HEK293 (cell line): ENCODE measurements at regions not wholly inside any gene's neighbourhood (a gene's known extent, or its start where the extent isn't known, plus 50 kb on each side); places are given as distances from the start of the nearest gene placed in this dataset.
A peak's percentile ranks its signal among the peaks of the same experiment; 100 is the strongest.

ENCODE experiments used
- CTCF ChIA-PET: fragments of 350-600 bp; formaldehyde crosslinking; extraction: SDS; loops from one replicate; lab custom pipeline; 2021; ENCODE audit warnings: antibody characterized with exemption; lab: Yijun Ruan, JAX
- POLR2A ChIA-PET: fragments of 300-600 bp; formaldehyde crosslinking; extraction: SDS; loops from one replicate; lab custom pipeline; 2020; ENCODE audit warnings: antibody characterized with exemption, inconsistent platforms; lab: Yijun Ruan, JAX
- H3K27ac ChIP-seq: fragments of 200-500 bp; sonication (Bioruptor generic); 2 replicates; pipeline ENCODE4 v1.5.1; 2014; ENCODE audit warnings: low read depth, low read length, control low read depth, inconsistent platforms; ENCODE audit errors: extremely low read depth
- H3K36me3 ChIP-seq, 2 experiments: fragments of 200-500 bp in 1 of 2; sonication (Bioruptor generic) in 1 of 2; 1 replicate in 1 of 2; 2 replicates in 1 of 2; pipeline ENCODE4 v1.5.1; 2014 to 2017; ENCODE audit warnings: inconsistent platforms in 2 of 2, low read length in 2 of 2; ENCODE audit not compliant: control insufficient read depth in 2 of 2, insufficient read depth in 1 of 2
- H3K4me1 ChIP-seq: fragments of 200-500 bp; sonication (Bioruptor generic); 2 replicates; pipeline ENCODE4 v1.5.1; 2014; ENCODE audit warnings: mild to moderate bottlenecking, low read length, inconsistent platforms; ENCODE audit not compliant: control insufficient read depth, insufficient read depth
- H3K4me3 ChIP-seq: 2 replicates; pipeline ENCODE4 v1.5.1; 2011; ENCODE audit warnings: low read depth, mild to moderate bottlenecking, control low read depth, low read length, moderate library complexity
- H3K9me3 ChIP-seq: fragments of 200-500 bp; sonication (Bioruptor generic); 2 replicates; pipeline ENCODE4 v1.5.1; 2014; ENCODE audit warnings: low read depth, low read length, inconsistent platforms; ENCODE audit not compliant: control insufficient read depth, insufficient read depth
- GFI1B ChIP-seq: fragments of 450-650 bp; formaldehyde crosslinking; IDR thresholded peaks from 2 replicates; pipeline ENCODE4 v1.5.1; 2016; ENCODE audit warnings: missing biosample characterization, missing genetic modification characterization
- GLI4 ChIP-seq: fragments of 450-650 bp; formaldehyde crosslinking; IDR thresholded peaks from 2 replicates; pipeline ENCODE4 v1.5.1; 2016; ENCODE audit warnings: missing biosample characterization, missing genetic modification characterization
- HOXC10 ChIP-seq: sonication (generic); formaldehyde crosslinking; IDR thresholded peaks from 2 replicates; pipeline ENCODE4 v1.8.1; 2023; ENCODE audit warnings: mild to moderate bottlenecking, missing genetic modification reagents
- KLF10 ChIP-seq: fragments of 450-650 bp; IDR thresholded peaks from 2 replicates; pipeline ENCODE4 v1.5.1; 2018; ENCODE audit warnings: missing biosample characterization, mild to moderate bottlenecking, missing genetic modification characterization
- KLF16 ChIP-seq: fragments of 450-650 bp; formaldehyde crosslinking; IDR thresholded peaks from 2 replicates; pipeline ENCODE4 v1.5.1; 2017; ENCODE audit warnings: missing biosample characterization, missing genetic modification characterization
- SALL2 ChIP-seq: fragments of 450-650 bp; formaldehyde crosslinking; IDR thresholded peaks from 2 replicates; pipeline ENCODE4 v1.5.0; 2017; ENCODE audit warnings: missing biosample characterization, mild to moderate bottlenecking, missing genetic modification characterization, borderline replicate concordance
- SCRT2 ChIP-seq: fragments of 450-650 bp; formaldehyde crosslinking; IDR thresholded peaks from 2 replicates; pipeline ENCODE4 v1.5.1; 2016; ENCODE audit warnings: missing biosample characterization, missing genetic modification characterization
- SETDB1 ChIP-seq: IDR thresholded peaks from one replicate; pipeline ENCODE4 v1.6.1; 2017; ENCODE audit warnings: mild to moderate bottlenecking, low read length, moderate library complexity, mixed read lengths; ENCODE audit not compliant: insufficient read length
- SP7 ChIP-seq: fragments of 450-650 bp; formaldehyde crosslinking; IDR thresholded peaks from 2 replicates; pipeline ENCODE4 v1.5.1; 2016; ENCODE audit warnings: missing biosample characterization, missing genetic modification characterization
- ZBTB10 ChIP-seq: fragments of 450-650 bp; formaldehyde crosslinking; IDR thresholded peaks from 2 replicates; pipeline ENCODE4 v1.5.1; 2016; ENCODE audit warnings: missing biosample characterization, missing genetic modification characterization
- ZBTB49 ChIP-seq: fragments of 450-650 bp; formaldehyde crosslinking; IDR thresholded peaks from 2 replicates; pipeline ENCODE4 v1.5.1; 2016; ENCODE audit warnings: missing biosample characterization, missing genetic modification characterization, low read depth
- ZFP69B ChIP-seq: fragments of 450-650 bp; formaldehyde crosslinking; IDR thresholded peaks from 2 replicates; pipeline ENCODE4 v1.5.1; 2016; ENCODE audit warnings: missing biosample characterization, missing genetic modification characterization
- ZNF18 ChIP-seq: fragments of 450-650 bp; formaldehyde crosslinking; IDR thresholded peaks from 2 replicates; pipeline ENCODE4 v1.5.1; 2016; ENCODE audit warnings: missing biosample characterization, missing genetic modification characterization
- ZNF184 ChIP-seq: fragments of 450-650 bp; IDR thresholded peaks from 2 replicates; pipeline ENCODE4 v1.5.1; 2018; ENCODE audit warnings: missing biosample characterization, mild to moderate bottlenecking, missing genetic modification characterization
- ZNF221 ChIP-seq: fragments of 450-650 bp; formaldehyde crosslinking; IDR thresholded peaks from 2 replicates; pipeline ENCODE4 v1.5.1; 2017; ENCODE audit warnings: missing biosample characterization, missing genetic modification characterization, borderline replicate concordance
- ZNF366 ChIP-seq: fragments of 450-650 bp; formaldehyde crosslinking; conservative IDR thresholded peaks from 2 replicates; pipeline ENCODE4 v1.5.1; 2016; ENCODE audit warnings: missing biosample characterization, missing genetic modification characterization
- ZNF571 ChIP-seq: fragments of 450-650 bp; formaldehyde crosslinking; IDR thresholded peaks from 2 replicates; pipeline ENCODE4 v1.5.0; 2017; ENCODE audit warnings: missing biosample characterization, missing genetic modification characterization
- ZNF747 ChIP-seq: fragments of 450-650 bp; formaldehyde crosslinking; IDR thresholded peaks from 2 replicates; pipeline ENCODE4 v1.5.1; 2016; ENCODE audit warnings: missing biosample characterization, missing genetic modification characterization
- ZNF837 ChIP-seq: fragments of 450-650 bp; formaldehyde crosslinking; IDR thresholded peaks from 2 replicates; pipeline ENCODE4 v1.5.1; 2016; ENCODE audit warnings: missing biosample characterization, missing genetic modification characterization
- ZSCAN23 ChIP-seq: fragments of 450-650 bp; formaldehyde crosslinking; IDR thresholded peaks from 2 replicates; pipeline ENCODE4 v1.5.1; 2016; ENCODE audit warnings: missing biosample characterization, missing genetic modification characterization
- ZSCAN5A ChIP-seq: fragments of 450-650 bp; formaldehyde crosslinking; IDR thresholded peaks from 2 replicates; pipeline ENCODE4 v1.5.1; 2016; ENCODE audit warnings: missing biosample characterization, missing genetic modification characterization
- ZXDB ChIP-seq: fragments of 450-650 bp; formaldehyde crosslinking; IDR thresholded peaks from 2 replicates; pipeline ENCODE4 v1.5.1; 2016; ENCODE audit warnings: missing biosample characterization, missing genetic modification characterization

- ChIA-PET CTCF (interaction anchor here (0.6 kb wide), 1 partner anchor 928 kb away, joined by 3 read pairs; no protein-coding TSS in a partner anchor), POLR2A (no interaction called here)
- Histone ChIP-seq H3K9me3 (no peaks in the 10 kb centered on the region), H3K4me3 (no peak overlapping the region), H3K36me3 (no peaks in the 10 kb centered on the region), H3K27ac (no peak overlapping the region), H3K4me1 (peaks cover 11% of the 10 kb centered on the region)
- no peak for TF ChIP-seq ZSCAN5A (tag by site-specific recombination)
- no peak for TF ChIP-seq ZNF221
- TF ChIP-seq ZBTB10 = no peak
- no peak for TF ChIP-seq ZBTB49 (tag by site-specific recombination)
- TF ChIP-seq SALL2 (tag by site-specific recombination) = no peak
- TF ChIP-seq ZNF837 (tag by site-specific recombination) = no peak
- TF ChIP-seq GFI1B (tag by site-specific recombination) = no peak
Measured at GRCh38 chr2:111710085-111710484, 173.9 kb downstream of the ANAPC1 start.

- no peaks in the 10 kb centered on the region for H3K36me3 ChIP-seq
- ChIA-PET POLR2A (no interaction called here), CTCF (no interaction called here)
- no peak overlapping the region for H3K4me3 ChIP-seq
- no peaks in the 10 kb centered on the region for H3K9me3 ChIP-seq
- H3K4me1 ChIP-seq = peaks cover 7% of the 10 kb centered on the region
- TF ChIP-seq KLF10 (tag by site-specific recombination) = no peak
- TF ChIP-seq SCRT2 (tag by site-specific recombination) = peak; percentile 77
- no peak overlapping the region for H3K27ac ChIP-seq
Measured at GRCh38 chr2:111710613-111711012, 173.4 kb downstream of the ANAPC1 start.

GRCh38 chr2:111711270-111711669 is 172.7 kb downstream of the ANAPC1 start:
- CTCF ChIA-PET = interaction anchor here (1.1 kb wide), 1 partner anchor 36 kb away, joined by 3 read pairs; no protein-coding TSS in a partner anchor
- no peak overlapping the region for H3K27ac ChIP-seq
- POLR2A ChIA-PET = no interaction called here
- H3K36me3 ChIP-seq = no peaks in the 10 kb centered on the region
- H3K4me1 ChIP-seq = peaks cover 1% of the 10 kb centered on the region
- H3K4me3 ChIP-seq = no peak overlapping the region
- no peaks in the 10 kb centered on the region for H3K9me3 ChIP-seq
- no peak for TF ChIP-seq SP7 (tag by site-specific recombination)
- TF ChIP-seq GLI4 (tag by site-specific recombination) = no peak
- TF ChIP-seq ZNF18 (tag by site-specific recombination) = no peak
- no peak for TF ChIP-seq ZNF366 (tag by site-specific recombination)
- no peak for TF ChIP-seq ZSCAN23 (tag by site-specific recombination)
- no peak for TF ChIP-seq HOXC10 (CRISPR knock-in tag)
- no peak for TF ChIP-seq KLF16 (tag by site-specific recombination)
- TF ChIP-seq ZNF184 (tag by site-specific recombination) = no peak
- no peak for TF ChIP-seq ZBTB10
- no peak for TF ChIP-seq ZNF571 (tag by site-specific recombination)
- no peak for TF ChIP-seq ZXDB (tag by site-specific recombination)
- TF ChIP-seq ZNF747 (tag by site-specific recombination) = no peak
- TF ChIP-seq ZFP69B (tag by site-specific recombination) = no peak
- TF ChIP-seq SETDB1 = no peak
